Pancreas (tissue), 10 donors: ENCODE measurements at regions not wholly inside any gene's neighbourhood (a gene's known extent, or its start where the extent isn't known, plus 50 kb on each side); places are given as distances from the start of the nearest gene placed in this dataset.
"Not testable (repeated sequence)": the region's sequence is repeated elsewhere in the genome, so short reads cannot be mapped to it uniquely, and the experiment has no call there.

ENCODE experiments used
- ATAC-seq, 4 donors: fragments of 200-7000 bp; cut with Tn5 transposase; one replicate each; pipeline versions ENCODE4 v1.8.0 to v1.9.1; 2020; ENCODE audit warnings: mild to moderate bottlenecking in 4 of 4, moderate library complexity in 4 of 4
- DNase-seq, 6 donors: peaks; one replicate each; pipeline ENCODE4 v3.0.0-alpha.2; 2020
- FAIRE-seq: peaks from 2 replicates; lab custom pipeline; 2012; peaks lifted over from hg19 to GRCh38; lab: Jason Lieb, UNC
- H3K27ac ChIP-seq, 4 donors: fragments of 200-600 bp; sonication (generic); 1 replicate in 3 of 4; 2 replicates in 1 of 4; pipeline versions ENCODE4 v1.5.0 to v1.8.0; 2020
- H3K27me3 ChIP-seq, 4 donors: fragments of 200-600 bp; one replicate each; pipeline ENCODE4 v1.8.0; 2021
- H3K36me3 ChIP-seq, 3 donors: fragments of 200-600 bp; sonication (generic) in 1 of 3; one replicate each; pipeline versions ENCODE4 v1.5.0 to v1.8.0; 2020 to 2021
- H3K4me1 ChIP-seq, 3 donors: fragments of 200-600 bp; one replicate each; pipeline ENCODE4 v1.8.0; 2021
- H3K4me3 ChIP-seq, 4 donors: fragments of 200-600 bp; sonication (generic) in 2 of 4; one replicate each; pipeline versions ENCODE4 v1.5.0 to v1.8.0; 2020 to 2021
- H3K9me3 ChIP-seq, 4 donors: fragments of 200-600 bp; one replicate each; pipeline ENCODE4 v1.8.0; 2021
- WGBS, 2 donors: extraction: QIAGEN DNeasy Blood & Tissue Kit; methylation state at CpG; one replicate each; pipeline ENCODE4 v1.1.7; 2013; 5-methylcytosine and 5-hydroxymethylcytosine counted together
- intact Hi-C, 3 donors: fragments of 100-400 bp; cut with DNase I; formaldehyde crosslinking; loops; one replicate each; pipeline versions ENCODE4 v1.11.1 to v1.14.2; 2022
- TF ChIP-seq, protein P1 (sequence below), 4 donors: fragments of 200-600 bp; sonication (generic) in 3 of 4; IDR thresholded peaks; one replicate each; pipeline versions ENCODE4 v1.5.0 to v1.8.0; 2021; ENCODE audit warnings: antibody characterized with exemption in 4 of 4
- donor health status: healthy with polysubstance abuse.
- donor health status: DM: no; HTN: no; CAD: no; lungs with moderate emphysema.
- donor health status: DM: no; HTN: no; CAD: no.
- donor health status: control.
- donor health status: control.
- donor health status: Bipolar disorder and iron deficiency.
- donor health status: DM: yes; HTN: yes; CAD: no.
- donor health status: DM: no; HTN: no; CAD: no.
- donor health status: DM: no; HTN: no; CAD: no.
- donor health status: DM: yes; HTN: yes; CAD: no.

DNA sequence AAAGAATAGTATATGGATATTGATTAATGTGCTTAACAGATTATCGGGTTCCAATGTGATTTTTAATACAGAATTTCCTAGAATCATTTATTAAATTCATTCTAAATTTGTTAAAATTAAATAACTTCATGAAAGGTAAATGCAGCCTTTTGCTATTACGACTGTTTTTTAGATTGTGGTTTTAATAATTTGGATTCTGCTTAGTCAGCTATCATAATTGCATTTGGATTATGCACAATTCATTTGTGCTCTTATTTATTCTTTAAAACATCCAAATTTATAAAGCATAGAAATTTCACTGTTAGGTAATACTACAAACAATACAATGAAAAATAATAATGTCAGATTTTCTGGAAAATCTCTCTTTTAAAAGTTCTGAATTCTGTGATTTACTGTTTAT lies 1598.5 kb downstream of the EFNA5 start:
- TF ChIP-seq, protein P1, sequence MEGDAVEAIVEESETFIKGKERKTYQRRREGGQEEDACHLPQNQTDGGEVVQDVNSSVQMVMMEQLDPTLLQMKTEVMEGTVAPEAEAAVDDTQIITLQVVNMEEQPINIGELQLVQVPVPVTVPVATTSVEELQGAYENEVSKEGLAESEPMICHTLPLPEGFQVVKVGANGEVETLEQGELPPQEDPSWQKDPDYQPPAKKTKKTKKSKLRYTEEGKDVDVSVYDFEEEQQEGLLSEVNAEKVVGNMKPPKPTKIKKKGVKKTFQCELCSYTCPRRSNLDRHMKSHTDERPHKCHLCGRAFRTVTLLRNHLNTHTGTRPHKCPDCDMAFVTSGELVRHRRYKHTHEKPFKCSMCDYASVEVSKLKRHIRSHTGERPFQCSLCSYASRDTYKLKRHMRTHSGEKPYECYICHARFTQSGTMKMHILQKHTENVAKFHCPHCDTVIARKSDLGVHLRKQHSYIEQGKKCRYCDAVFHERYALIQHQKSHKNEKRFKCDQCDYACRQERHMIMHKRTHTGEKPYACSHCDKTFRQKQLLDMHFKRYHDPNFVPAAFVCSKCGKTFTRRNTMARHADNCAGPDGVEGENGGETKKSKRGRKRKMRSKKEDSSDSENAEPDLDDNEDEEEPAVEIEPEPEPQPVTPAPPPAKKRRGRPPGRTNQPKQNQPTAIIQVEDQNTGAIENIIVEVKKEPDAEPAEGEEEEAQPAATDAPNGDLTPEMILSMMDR (IDR thresholded peaks at IDR 0.05) = no peak
- Histone ChIP-seq H3K4me1 (no peaks in the 10 kb centered on the region), H3K36me3 (no peaks in the 10 kb centered on the region), H3K27ac (no peak overlapping the region), H3K27me3 (no peaks in the 10 kb centered on the region), H3K9me3 (no peaks in the 10 kb centered on the region), H3K4me3 (no peak overlapping the region)
- FAIRE-seq = peak; percentile 67
- DNase-seq = no peak
- 72 to 80% methylated on average over 2 of the region's 2 CpGs for WGBS, 2 donors
- intact Hi-C loops = no loop called here
- ATAC-seq = no peak

DNA sequence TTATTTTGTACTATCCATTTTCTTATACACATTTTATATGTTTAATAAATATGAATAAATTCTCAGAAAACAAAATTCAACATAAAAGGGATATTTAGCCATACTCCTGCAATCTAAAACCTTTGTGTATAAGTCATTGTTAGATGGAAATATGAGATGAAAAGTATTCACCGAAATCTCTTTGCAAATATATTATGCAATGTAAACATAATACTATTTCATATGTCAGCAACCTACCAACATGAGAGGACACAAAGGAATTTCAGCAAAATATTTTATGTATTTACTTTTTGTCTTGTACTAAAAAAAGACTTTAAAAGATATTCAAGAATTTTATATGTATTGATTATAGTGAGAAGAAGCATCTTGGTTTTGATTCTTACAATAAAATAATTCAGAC lies 1623.4 kb downstream of the EFNA5 start:
- DNase-seq (no peak), FAIRE-seq (no peak), ATAC-seq (no peak)

DNA sequence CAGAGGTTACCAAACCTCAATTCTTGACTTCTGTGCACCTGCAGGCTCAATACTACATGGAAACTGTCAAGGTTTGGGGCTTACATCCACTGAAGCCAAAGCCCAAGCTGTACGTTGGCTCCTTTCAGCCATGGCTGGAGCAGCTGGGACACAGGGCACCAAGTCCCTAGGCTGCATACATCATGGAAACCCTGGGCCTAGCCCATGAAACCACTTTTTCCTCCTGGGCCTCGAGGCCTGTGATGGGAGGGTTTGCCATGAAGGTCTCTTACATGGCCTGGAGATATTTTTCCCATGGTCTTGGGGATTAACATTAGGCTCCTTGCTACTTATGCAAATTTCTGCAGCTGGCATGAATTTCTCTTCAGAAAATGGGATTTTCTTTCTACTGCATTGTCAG lies 1638.7 kb downstream of the EFNA5 start:
- intact Hi-C loops, H3K9me3 ChIP-seq, DNase-seq, H3K4me1 ChIP-seq, ATAC-seq, FAIRE-seq, H3K27me3 ChIP-seq, H3K27ac ChIP-seq, H3K4me3 ChIP-seq, H3K36me3 ChIP-seq: not testable (repeated sequence)
- WGBS, 2 donors = 52 to 71% methylated on average over 2 of the region's 2 CpGs

More for the DNA sequence above, 1623.4 kb downstream of the EFNA5 start:
- H3K4me1 ChIP-seq = no peaks in the 10 kb centered on the region
- H3K27ac ChIP-seq = no peak overlapping the region
- H3K4me3 ChIP-seq = no peak overlapping the region
- no peaks in the 10 kb centered on the region for H3K27me3 ChIP-seq
- TF ChIP-seq, protein P1 (IDR thresholded peaks at IDR 0.05) = no peak
- no peaks in the 10 kb centered on the region for H3K9me3 ChIP-seq
- H3K36me3 ChIP-seq = no peaks in the 10 kb centered on the region
- WGBS, 2 donors = 44 to 52% methylated on average over 1 of the region's 1 CpG
- intact Hi-C loops = no loop called here

DNA sequence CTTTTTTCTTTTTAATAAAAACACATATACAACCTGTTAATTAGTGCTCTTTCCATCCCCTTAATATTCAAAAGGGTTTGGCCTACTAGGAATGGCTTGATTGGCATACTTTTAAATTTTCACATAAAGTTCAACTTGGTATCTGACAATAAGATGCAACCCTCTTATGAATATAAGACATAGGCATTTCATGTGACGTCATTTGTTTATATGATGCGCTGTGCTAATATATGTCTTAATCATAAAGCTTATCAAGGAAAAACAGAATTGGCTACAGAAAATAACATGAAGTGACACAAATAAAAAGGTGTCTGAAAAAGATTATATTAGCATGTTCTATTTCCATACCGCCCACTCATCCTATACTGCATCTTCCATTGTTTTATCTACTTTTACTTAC lies 1642.4 kb downstream of the EFNA5 start:
- DNase-seq (no peak), ATAC-seq (no peak), FAIRE-seq (no peak)
- H3K27me3 ChIP-seq = no peaks in the 10 kb centered on the region
- H3K4me3 ChIP-seq = no peak overlapping the region
- no peaks in the 10 kb centered on the region for H3K9me3 ChIP-seq
- H3K36me3 ChIP-seq = no peaks in the 10 kb centered on the region
- TF ChIP-seq, protein P1 (IDR thresholded peaks at IDR 0.05) = no peak
- H3K4me1 ChIP-seq = no peaks in the 10 kb centered on the region
- intact Hi-C loops = no loop called here
- H3K27ac ChIP-seq = no peak overlapping the region
- 63 to 67% methylated on average over 3 of the region's 3 CpGs for WGBS, 2 donors

DNA sequence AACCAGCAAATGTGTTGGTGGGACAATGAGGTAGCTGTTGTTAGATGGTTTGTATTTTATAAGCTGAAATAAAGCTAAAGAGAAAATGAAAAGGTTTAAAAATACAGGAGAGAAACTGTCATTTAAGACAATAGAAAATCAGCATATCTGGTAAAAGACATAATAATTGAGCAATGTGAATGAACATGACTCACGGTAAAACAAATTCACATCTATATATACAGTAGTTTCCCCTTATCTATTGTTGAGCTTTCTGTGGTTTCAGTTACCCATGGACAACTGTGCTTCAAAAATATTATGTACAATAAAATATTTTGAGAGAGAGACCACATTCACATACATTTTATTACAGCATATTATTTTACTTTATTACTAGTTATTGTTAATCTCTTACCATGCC lies 1649.8 kb downstream of the EFNA5 start:
- FAIRE-seq (no peak), ATAC-seq (no peak), DNase-seq (no peak)
- Histone ChIP-seq H3K4me3 (no peak overlapping the region), H3K27me3 (no peaks in the 10 kb centered on the region), H3K4me1 (no peaks in the 10 kb centered on the region), H3K36me3 (no peaks in the 10 kb centered on the region), H3K9me3 (no peaks in the 10 kb centered on the region), H3K27ac (no peak overlapping the region)
- intact Hi-C loops = no loop called here
- TF ChIP-seq, protein P1 (IDR thresholded peaks at IDR 0.05) = no peak
- WGBS, 2 donors = 88 to 97% methylated on average over 1 of the region's 1 CpG

DNA sequence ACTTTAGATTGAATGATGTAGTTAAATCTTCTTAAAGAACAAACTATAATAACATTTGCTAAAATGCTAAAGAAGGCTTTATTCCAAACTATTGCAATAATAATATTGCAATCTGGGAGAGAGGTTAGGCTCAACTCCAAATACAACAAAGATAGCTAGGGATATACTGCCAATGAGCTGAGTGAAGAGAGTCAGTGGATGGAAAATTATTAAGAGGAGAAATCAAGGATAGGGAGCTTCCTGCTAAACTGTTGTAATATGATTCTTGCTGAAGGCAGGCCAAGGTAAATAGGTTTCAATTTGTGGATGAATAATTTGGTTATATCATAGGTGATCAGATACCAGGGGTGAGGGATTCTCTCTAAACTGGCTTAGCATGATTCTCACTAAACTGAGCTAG lies 1651.5 kb downstream of the EFNA5 start:
- DNase-seq (no peak), ATAC-seq (no peak), FAIRE-seq (no peak)
- Histone ChIP-seq H3K4me3 (no peak overlapping the region), H3K27ac (no peak overlapping the region), H3K36me3 (no peaks in the 10 kb centered on the region), H3K4me1 (no peaks in the 10 kb centered on the region), H3K27me3 (no peaks in the 10 kb centered on the region), H3K9me3 (no peaks in the 10 kb centered on the region)
- TF ChIP-seq, protein P1 (IDR thresholded peaks at IDR 0.05) = no peak
- intact Hi-C loops = no loop called here
